Hepatocyte (in vitro differentiated cells): ENCODE measurements at regions not wholly inside any gene's neighbourhood (a gene's known extent, or its start where the extent isn't known, plus 50 kb on each side); places are given as distances from the start of the nearest gene placed in this dataset.

Experiments
- EZH2 ChIP-seq: fragments of 200-600 bp; sonication (generic); IDR thresholded peaks from 2 replicates; pipeline ENCODE4 v1.6.1; 2016; ENCODE audit warnings: antibody characterized with exemption, mild to moderate bottlenecking, borderline replicate concordance
- EZH2phosphoT487 ChIP-seq: fragments of 200-600 bp; sonication (generic); IDR thresholded peaks from one replicate; pipeline ENCODE4 v1.6.1; 2018; ENCODE audit warnings: antibody characterized with exemption, mild to moderate bottlenecking, low read depth, moderate library complexity; ENCODE audit not compliant: unreplicated experiment, severe bottlenecking
- TF ChIP-seq, protein P1 (sequence below): fragments of 200-600 bp; sonication (generic); IDR thresholded peaks from 2 replicates; pipeline ENCODE4 v1.5.1; 2016; ENCODE audit warnings: antibody characterized with exemption, mild to moderate bottlenecking; ENCODE audit not compliant: poor library complexity

- TF ChIP-seq, protein P1, sequence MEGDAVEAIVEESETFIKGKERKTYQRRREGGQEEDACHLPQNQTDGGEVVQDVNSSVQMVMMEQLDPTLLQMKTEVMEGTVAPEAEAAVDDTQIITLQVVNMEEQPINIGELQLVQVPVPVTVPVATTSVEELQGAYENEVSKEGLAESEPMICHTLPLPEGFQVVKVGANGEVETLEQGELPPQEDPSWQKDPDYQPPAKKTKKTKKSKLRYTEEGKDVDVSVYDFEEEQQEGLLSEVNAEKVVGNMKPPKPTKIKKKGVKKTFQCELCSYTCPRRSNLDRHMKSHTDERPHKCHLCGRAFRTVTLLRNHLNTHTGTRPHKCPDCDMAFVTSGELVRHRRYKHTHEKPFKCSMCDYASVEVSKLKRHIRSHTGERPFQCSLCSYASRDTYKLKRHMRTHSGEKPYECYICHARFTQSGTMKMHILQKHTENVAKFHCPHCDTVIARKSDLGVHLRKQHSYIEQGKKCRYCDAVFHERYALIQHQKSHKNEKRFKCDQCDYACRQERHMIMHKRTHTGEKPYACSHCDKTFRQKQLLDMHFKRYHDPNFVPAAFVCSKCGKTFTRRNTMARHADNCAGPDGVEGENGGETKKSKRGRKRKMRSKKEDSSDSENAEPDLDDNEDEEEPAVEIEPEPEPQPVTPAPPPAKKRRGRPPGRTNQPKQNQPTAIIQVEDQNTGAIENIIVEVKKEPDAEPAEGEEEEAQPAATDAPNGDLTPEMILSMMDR = no peak
- TF ChIP-seq EZH2 = no peak
- TF ChIP-seq EZH2phosphoT487 = no peak
These were observed 302.6 kb downstream of the KLF6 start for GRCh38 chr10:3482200-3482993.
